HG03575 (cell line): ENCODE measurements at regions not wholly inside any gene's neighbourhood (a gene's known extent, or its start where the extent isn't known, plus 50 kb on each side); places are given as distances from the start of the nearest gene placed in this dataset.
"Not testable (repeated sequence)": the region's sequence is repeated elsewhere in the genome, so short reads cannot be mapped to it uniquely, and the experiment has no call there.

Experiments
- ATAC-seq: cut with Tn5 transposase; IDR thresholded peaks from one replicate; pipeline ENCODE4 v1.9.1; 2021; ENCODE audit not compliant: unreplicated experiment, insufficient number of reproducible peaks, low FRiP score; ENCODE audit errors: extremely low read depth

DNA sequence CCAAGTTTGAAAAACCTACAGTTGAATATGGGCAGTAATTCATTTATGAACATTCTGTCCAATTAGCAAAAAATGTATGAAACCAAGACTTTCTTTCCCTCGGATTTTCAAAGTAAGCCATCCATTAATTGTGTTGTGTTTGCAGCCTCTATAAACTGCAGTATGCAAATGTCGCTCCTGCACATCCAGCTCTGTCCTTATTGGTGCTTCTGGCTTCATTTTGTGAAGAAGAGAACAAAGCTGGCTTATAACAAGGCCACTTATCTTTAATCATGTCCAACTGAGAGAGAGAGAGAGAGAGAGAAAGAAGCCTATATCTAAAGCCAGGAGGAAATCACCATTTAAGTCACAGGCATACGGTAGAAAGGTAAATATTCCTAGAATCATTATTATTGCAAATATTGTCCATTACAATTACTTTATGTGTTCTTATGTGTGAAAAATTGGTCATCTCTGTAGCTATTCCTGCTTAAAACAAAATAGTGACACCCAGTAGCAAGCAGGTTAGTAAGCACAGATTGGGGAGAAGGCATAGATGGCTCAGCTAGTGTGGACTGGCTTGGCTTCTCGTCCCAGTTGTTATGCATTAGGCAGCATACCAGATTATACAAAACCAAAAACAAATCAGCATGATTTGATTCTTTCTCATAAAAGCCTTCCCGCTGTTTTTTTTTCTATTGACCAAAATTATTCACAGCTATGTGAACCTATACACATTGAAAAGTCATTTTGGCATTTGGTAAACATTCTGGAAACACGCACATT lies 726.4 kb upstream of the SOX11 start:
- no peak for ATAC-seq

DNA sequence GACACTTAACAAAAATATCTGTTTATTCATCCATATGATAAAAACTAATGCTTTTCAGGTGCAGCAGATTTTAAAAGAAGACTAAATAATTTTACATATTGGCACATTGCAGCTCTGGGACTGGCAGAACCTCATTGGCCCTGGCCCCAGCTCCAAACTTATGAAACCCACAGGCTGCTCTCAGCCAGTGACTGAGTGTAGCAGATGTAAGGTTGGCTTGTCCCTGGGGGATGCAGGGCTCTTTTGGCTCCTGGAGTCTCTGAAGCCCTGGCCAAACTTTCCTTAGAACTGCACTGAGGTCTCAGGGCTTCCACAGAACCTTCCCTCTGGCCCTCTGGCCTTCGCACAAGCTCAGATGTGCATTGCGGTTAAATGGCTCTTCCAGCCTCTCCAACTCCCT lies 725.0 kb upstream of the SOX11 start:
- ATAC-seq: no peak

DNA sequence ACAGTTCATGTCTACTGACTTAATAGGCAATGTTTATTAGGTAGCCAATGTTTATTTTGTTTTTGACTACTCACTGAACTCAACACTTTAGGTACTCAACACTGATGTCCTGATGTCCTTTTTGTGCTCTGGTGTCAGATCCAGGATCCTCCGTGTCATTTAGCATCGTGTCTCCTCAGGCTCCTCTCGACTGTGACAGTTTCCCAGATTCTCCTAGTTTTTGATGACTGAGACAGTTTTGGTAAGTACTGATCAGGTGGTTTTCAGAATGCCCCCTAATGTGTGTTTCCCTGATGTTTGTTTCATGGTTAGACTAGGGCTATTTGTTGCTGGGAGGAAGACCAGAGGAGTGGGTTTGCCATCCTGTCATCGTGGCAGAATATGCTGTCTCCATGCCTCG lies 719.7 kb upstream of the SOX11 start:
- no peak for ATAC-seq

DNA sequence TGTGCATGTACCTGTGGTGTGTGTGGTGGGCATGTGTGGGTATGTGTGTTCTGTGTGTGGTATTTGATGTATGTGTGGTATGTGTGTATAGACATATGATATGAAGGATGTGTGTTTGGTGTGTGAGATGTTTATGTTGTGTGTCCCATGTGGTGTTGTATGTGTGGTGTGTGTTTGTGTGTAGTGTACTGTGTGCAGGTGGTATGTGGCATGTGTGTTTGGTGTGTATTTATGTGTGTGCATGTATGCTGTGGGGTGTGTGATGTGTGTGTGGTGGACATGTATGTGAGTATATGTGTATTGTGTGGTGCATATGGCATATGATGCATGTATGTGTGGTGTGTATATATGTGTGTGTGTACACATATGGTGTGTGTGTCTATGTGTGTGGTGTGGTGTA lies 718.8 kb upstream of the SOX11 start:
- ATAC-seq: no peak

DNA sequence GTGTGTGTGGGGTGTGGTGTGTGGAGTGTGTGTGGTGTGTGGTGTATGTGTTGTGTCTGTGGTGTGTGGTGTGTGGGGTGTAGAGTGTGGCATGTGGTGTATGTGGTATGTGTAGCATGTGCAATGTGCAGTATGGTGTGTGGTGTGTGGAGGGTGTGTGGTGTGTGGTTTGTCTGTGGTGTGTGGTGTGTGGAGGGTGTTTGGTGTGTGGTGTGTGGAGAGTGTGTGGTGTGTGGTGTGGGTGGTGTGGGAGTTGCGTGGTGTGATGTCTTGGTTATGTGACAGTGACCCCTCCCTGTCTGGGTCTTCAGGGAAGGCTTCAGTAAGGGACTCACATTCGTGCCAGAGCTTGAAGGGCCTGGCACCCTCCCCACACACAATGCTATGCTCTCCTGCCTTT lies 718.2 kb upstream of the SOX11 start:
- ATAC-seq: no peak

DNA sequence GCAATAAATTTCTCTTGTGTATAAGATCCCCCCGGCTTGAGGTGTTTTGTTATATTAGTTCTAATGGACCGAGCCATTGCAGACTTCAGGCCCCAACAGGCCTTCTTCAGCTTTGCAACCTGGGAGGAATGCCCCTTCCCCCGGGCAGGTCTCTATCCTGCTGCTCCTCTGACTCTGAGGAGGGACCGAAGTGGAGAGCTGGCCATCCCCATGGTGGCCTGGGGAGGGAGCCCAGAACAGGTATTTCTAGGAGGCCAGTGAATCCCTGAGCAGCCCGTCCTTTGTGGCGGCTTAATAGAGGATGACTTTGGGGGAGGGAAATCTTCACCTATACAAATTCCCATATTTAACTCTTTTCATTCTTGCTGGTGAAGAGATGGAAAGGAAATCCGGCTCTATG lies 715.8 kb upstream of the SOX11 start:
- no peak for ATAC-seq

DNA sequence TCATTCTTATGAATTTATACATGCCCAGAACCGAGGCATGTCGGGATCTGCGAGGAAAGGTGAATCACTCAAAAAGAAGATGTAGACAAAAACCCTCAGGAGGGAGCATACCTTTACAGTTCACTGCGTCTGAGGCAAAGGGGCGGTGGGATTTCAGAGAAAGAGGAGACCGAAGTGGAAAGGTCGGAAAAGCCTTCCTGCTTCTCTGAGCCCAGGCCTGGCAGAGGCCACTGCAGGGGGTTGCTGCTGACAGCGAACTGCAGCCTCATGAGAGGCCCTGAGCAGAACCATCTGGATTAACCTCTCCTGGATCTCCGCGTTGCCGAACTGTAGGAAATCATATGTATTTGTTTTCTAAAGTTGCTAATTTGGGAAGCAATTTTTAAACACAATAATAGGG lies 713.1 kb upstream of the SOX11 start:
- no peak for ATAC-seq

DNA sequence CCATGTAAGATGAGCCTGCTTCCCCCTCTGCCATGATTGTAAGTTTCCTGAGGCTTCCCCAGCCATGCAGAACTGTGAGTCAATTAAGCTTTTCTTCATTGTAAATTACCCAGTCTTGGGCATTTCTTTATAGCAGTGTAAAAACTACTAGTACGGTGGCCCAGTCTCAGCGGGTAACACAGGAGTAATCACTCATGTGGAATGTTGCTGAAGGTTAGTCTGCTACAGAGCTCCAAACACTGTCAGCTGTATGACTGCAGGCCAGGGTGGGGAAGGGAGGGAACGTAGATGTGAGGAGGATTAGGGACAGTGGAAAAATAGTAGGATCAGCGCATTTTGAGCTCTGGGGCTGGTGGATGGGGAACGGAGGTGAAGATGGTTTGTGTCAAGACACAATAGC lies 711.2 kb upstream of the SOX11 start:
- ATAC-seq: no peak

DNA sequence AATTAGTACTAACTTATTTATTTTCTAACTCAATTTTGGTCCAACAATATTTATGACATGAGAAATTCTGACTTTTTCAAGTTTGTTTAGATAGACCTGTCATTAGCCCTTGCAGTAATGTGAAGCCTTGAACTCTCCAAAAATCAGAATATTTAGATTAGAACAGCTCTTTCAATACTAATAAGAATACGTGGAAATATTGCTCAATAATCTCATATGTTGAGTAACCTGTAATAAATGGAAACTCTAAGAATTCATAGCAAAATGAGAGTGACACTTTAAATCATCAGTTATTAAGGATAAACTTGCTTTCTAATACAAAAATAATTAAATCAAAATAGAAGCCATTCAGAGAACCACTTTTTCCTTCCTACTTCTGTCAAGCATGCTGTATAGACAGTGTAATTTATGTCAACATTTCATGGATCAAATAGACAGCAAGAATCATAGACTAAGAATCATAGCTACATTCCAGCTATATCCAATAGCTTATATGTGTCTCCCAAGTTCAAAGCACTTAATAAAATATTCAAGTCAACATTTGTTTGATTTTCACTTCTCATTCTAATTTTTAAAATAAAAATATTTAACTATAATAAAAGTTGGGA lies 710.3 kb upstream of the SOX11 start:
- ATAC-seq: no peak

DNA sequence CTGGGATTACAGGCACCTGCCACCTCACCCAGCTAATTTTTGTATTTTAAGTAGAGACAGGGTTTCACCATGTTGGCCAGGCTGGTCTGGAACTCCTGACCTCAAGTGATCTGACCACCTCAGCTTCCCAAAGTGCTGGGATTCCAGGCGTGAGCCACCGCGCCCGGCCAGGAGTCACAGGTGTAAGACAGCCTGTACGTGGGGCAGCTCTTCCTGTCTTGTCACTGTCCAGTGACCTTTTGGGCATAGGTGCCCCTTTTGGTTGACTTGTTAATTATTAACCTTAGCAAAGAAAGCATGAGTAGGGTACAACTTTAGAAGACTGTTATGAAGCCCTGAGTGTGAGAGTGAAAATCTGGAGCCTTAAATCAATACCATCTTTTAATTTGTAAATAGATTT lies 703.7 kb upstream of the SOX11 start:
- not testable (repeated sequence) for ATAC-seq

DNA sequence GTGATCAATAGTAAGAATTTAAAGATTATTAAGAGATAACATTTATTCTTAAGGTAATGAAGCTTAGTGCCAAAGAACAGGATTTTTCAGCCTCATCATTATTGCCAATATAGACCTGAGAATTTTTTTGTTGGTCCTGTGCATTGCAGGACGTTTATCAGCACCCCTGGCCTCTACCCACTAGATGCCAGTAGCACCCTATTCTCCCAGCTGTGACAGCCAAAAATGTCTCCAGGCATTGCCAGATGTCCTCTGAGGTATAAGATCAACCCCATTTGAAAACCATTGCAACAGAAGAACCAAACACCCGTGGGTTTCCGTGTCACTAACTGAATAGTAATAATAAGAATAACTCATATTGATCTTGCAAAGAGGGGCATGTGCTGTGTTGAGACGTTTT lies 700.0 kb upstream of the SOX11 start:
- no peak for ATAC-seq

DNA sequence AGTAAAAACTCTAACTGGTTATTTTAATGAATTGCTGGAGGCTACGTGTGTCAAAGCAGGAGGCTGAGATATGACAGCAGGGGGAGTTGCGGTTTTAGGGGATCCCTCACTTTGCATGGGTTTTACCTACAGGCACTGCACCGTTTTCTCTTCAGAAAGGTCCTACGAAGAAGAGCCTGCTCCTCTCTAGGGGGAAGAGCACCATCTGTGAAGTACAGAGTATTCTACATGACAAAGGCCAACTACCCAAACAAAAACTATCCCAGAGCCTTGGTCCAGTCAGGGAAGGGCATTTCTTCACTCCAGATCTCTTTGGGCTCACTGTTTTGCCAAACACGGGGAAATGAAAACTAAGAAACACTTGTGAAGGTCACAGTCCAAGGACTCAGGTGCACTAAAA lies 696.7 kb upstream of the SOX11 start:
- no peak for ATAC-seq

DNA sequence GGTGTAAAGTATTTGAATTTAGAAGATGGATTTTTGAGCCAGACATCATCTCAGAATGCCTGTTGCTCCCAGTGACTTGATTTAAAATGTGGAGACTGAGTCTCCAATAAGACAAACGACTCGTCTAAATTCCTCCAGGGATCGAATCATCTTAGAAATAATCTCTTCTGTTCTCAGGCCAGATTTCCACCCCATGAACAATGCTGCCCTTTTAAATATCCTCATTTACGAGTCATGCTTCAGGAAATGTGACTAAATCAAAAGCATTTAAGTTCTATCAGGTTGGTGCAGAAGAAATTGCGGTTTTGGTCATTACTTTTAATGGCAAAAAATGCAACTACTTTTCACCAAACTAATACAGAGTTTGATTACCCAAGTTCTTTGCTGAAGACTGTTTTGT lies 684.6 kb upstream of the SOX11 start:
- ATAC-seq: no peak

DNA sequence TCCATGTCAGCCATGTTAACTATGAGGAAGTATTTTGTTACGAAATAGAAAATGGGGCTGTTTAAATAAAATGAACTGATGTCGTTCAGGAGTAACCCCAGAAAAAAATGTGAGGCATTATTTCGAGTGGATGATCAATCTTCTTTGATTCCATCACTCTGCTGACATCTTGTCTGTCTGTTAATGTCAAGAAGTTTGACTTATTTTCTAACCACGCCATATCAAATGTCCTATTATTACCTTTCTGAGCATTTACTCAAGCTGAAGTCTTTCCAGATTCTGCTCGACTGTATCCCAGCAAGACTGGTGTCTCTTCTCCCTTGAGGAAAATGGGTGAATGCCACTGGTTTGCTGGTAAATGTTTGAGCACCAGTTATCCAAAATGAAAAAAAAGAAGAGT lies 672.9 kb upstream of the SOX11 start:
- no peak for ATAC-seq

DNA sequence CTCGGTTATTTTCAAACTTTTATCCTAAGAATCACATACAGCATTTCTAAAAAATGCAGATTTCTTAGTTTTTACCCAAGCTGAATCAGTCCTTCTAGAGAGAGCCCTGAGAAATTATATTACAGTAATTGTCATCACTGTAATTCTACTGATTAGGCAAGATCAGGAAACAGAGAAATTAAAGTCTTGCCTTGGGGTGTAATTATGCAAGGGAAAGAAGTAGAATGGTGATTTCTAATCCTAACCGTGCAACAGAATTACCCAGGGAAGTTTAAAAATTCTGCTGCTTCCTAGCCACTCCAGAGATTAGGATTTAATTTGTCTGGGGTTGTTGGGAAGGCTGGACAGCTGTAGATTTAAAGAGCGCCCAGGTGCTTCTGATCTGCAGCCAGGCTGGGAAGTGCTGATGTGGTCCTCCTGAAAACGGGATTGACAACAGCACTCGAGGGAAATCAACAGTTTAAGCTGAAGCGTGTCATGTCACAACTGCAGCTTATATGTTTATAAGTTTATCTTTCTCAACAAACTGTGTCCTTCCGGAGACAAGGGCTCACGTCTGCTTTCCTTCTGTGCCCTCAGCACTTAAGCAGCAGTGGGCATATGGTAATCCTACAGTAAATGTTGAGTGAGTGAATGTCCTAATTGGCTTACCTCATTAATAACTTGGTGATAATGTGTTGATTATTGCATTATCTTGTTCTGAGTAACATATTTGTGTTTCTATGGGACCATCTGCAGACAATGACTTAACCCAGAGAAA lies 671.9 kb upstream of the SOX11 start:
- no peak for ATAC-seq

DNA sequence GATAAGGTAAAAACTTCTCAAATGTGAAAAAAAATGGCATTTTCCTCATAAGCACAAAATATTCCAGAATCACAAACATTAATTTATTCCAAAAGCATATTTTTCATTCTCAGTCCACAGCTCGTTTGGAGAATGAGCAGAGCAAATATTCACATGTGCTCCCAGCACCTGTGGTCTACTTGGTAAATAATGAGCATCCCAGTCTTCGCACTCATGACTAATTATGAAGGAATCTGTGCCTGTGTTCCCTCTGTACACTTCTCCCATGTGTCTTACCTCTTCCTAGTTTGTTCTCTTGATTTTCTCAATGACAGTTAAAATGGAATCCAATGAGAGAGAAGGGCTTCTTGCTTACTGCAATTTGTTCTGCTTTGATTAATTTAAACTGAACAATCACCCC lies 671.0 kb upstream of the SOX11 start:
- no peak for ATAC-seq

DNA sequence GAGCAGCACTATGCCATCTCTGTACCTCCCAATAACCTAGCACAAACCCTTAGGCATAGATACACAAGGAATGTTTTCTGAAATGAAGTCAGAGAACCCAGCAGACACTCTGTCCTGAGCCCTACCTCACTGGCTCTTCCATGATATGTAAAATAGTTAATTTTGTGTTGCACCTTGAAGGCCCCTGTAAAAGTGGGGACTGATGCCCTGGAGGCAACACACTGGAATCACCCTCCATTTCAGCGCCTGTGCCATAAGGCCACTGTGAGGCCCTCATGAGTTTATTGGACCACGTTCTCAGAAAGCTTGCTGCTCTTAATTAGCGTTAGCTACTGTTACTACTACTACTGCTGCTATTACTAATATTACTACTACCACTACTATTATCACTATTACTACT lies 670.1 kb upstream of the SOX11 start:
- no peak for ATAC-seq

DNA sequence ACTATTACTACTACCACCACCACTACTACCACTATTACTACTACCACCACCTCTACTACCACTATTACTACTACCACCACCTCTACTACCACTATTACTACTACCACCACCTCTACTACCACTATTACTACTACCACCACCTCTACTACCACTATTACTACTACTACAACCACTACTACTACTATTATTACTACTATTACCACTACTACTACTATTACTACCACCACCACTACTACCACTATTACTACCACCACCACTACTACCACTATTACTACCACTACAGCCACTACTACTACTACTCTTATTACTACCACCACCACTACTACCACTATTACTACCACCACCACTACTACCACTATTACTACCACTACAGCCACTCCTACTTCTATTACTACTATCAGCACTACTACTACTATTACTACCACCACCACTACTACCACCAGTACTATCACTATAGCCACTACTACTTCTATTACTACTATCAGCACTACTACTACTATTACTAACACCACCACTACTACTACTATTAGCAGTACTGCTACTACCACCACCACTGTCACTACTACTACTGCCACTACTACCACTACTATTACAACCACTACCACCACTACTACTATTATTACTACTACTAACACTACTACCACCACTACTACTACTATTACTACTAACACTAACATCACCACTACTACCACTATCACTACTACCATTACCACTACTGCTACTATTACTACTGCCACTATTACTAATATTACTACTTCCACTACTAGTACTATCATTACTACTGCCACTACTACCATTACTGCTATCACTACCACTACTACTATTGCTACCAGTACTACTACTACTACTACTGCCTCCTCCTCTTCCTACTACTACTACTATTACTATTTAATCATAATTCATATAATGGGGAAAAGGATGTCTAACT lies 669.2 kb upstream of the SOX11 start:
- ATAC-seq: not testable (repeated sequence)

DNA sequence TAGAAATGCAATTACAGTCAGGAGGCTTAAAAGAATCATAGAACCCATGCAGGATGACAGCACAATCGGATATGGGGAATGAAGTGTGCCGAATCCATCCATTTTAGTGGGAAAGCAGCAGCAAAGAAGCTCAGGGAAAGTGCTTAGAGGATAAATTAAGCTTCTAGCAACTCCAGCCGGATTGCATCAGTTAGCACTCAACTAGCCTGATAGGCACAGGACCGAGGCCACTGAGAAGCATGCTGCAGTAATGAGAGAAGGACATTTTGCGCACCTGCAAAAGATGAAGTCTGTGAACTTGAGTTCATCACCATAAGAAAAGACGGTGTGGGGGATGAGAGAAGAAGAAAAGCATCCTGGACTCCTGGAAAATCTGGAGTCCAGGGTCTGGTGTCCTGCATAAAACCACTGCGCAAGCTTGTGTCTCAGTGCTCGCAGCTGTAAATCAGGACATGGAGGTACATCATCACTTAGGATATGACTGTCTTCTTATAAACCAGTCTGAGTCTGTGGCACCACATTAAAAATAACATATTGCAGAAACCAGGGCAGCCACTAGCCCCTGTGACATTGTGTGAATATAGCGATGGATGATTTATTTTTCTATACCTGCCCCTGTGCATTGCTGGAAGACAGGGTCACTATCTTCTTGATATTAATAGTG lies 665.5 kb upstream of the SOX11 start:
- no peak for ATAC-seq
